ENCODE measurements at regions not wholly inside any gene's neighbourhood (a gene's known extent, or its start where the extent isn't known, plus 50 kb on each side); places are given as distances from the start of the nearest gene placed in this dataset.
"Not testable (repeated sequence)": the region's sequence is repeated elsewhere in the genome, so short reads cannot be mapped to it uniquely, and the experiment has no call there.

DNA sequence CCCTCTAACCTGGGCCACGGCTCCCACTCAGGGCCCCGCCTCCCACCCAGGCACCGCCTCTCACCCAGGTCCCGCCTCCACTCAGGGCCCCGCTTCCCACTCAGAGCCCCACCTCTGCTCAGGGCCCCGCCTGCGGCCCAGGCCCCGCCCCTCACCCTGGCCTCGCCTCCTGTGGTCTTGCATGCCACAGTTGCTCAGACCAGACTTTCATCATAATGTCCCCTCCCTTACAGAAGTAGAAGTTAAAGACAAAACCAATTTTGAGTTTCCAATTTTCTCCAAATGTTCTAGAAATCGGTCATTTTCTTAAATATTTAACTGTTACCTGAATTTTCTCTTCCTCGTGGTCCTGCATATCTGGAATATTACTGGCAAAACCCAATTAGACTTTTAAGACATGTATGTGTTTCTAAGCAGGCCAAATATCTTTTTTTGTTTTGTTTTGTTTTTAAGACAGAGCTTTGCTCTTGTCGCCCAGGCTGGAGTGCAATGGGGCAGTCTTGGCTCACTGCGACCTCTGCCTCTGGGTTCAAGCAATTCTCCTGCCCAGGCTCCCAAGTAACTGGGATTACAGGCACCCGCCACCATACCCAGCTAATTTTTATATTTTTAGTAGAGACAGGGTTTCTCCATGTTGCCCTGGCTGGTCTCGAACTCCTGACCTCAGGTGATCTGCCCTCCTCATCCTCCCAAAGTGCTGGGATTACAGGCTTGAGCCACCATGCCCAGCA lies 102.8 kb downstream of the FAM53A start (continued):
- TF ChIP-seq, protein P1, sequence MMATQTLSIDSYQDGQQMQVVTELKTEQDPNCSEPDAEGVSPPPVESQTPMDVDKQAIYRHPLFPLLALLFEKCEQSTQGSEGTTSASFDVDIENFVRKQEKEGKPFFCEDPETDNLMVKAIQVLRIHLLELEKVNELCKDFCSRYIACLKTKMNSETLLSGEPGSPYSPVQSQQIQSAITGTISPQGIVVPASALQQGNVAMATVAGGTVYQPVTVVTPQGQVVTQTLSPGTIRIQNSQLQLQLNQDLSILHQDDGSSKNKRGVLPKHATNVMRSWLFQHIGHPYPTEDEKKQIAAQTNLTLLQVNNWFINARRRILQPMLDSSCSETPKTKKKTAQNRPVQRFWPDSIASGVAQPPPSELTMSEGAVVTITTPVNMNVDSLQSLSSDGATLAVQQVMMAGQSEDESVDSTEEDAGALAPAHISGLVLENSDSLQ (IDR thresholded peaks at IDR 0.05), result peak; percentile 41
- TF ChIP-seq L3MBTL2 (IDR thresholded peaks at IDR 0.05), result peak; percentile 45; the same call in 1 of the 2 replicates
- TF ChIP-seq JUND (IDR thresholded peaks at IDR 0.05; ENCODE audit: borderline replicate concordance, low read depth, low read length), result 0 out of 2 replicates have a peak, but pooled peaks have one; percentile 9
- peak; percentile 14; the same call in 1 of the 3 replicates for TF ChIP-seq JUND (tag; IDR thresholded peaks at IDR 0.05; ENCODE audit: borderline replicate concordance, low read depth, low read length)
- TF ChIP-seq EGR1 (conservative IDR thresholded peaks at IDR 0.05), result peak; percentile 69
- TF ChIP-seq, protein P2, sequence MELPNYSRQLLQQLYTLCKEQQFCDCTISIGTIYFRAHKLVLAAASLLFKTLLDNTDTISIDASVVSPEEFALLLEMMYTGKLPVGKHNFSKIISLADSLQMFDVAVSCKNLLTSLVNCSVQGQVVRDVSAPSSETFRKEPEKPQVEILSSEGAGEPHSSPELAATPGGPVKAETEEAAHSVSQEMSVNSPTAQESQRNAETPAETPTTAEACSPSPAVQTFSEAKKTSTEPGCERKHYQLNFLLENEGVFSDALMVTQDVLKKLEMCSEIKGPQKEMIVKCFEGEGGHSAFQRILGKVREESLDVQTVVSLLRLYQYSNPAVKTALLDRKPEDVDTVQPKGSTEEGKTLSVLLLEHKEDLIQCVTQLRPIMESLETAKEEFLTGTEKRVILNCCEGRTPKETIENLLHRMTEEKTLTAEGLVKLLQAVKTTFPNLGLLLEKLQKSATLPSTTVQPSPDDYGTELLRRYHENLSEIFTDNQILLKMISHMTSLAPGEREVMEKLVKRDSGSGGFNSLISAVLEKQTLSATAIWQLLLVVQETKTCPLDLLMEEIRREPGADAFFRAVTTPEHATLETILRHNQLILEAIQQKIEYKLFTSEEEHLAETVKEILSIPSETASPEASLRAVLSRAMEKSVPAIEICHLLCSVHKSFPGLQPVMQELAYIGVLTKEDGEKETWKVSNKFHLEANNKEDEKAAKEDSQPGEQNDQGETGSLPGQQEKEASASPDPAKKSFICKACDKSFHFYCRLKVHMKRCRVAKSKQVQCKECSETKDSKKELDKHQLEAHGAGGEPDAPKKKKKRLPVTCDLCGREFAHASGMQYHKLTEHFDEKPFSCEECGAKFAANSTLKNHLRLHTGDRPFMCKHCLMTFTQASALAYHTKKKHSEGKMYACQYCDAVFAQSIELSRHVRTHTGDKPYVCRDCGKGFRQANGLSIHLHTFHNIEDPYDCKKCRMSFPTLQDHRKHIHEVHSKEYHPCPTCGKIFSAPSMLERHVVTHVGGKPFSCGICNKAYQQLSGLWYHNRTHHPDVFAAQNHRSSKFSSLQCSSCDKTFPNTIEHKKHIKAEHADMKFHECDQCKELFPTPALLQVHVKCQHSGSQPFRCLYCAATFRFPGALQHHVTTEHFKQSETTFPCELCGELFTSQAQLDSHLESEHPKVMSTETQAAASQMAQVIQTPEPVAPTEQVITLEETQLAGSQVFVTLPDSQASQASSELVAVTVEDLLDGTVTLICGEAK (IDR thresholded peaks at IDR 0.05), result peak; percentile 63
- TF ChIP-seq, protein P2 (CRISPR knock-in tag; IDR thresholded peaks at IDR 0.05), result not testable (repeated sequence)
- peak; percentile 54; the same call in 1 of the 2 replicates for TF ChIP-seq HIVEP1 (CRISPR knock-in tag; IDR thresholded peaks at IDR 0.05)
- TF ChIP-seq VEZF1 (CRISPR knock-in tag; IDR thresholded peaks at IDR 0.05), result peak; percentile 94
- peak in 1 of 2 experiments; percentile 75; a peak in 2 of 4 replicates for TF ChIP-seq MAZ (CRISPR knock-in tag; conservative IDR thresholded peaks at IDR 0.05 in 1 of 2, IDR thresholded peaks at IDR 0.05 in 1 of 2)
- TF ChIP-seq ZNF589 (CRISPR knock-in tag; IDR thresholded peaks at IDR 0.05; ENCODE audit: low read depth), result 0 out of 2 replicates have a peak, but pooled peaks have one; percentile 26
- TF ChIP-seq, protein P3, sequence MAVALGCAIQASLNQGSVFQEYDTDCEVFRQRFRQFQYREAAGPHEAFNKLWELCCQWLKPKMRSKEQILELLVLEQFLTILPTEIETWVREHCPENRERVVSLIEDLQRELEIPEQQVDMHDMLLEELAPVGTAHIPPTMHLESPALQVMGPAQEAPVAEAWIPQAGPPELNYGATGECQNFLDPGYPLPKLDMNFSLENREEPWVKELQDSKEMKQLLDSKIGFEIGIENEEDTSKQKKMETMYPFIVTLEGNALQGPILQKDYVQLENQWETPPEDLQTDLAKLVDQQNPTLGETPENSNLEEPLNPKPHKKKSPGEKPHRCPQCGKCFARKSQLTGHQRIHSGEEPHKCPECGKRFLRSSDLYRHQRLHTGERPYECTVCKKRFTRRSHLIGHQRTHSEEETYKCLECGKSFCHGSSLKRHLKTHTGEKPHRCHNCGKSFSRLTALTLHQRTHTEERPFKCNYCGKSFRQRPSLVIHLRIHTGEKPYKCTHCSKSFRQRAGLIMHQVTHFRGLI (CRISPR knock-in tag; IDR thresholded peaks at IDR 0.05), result 0 out of 2 replicates have a peak, but pooled peaks have one; percentile 15
- peak; percentile 50; the same call in 1 of the 2 replicates for TF ChIP-seq EP400 (IDR thresholded peaks at IDR 0.05)
- 0 out of 2 replicates have a peak, but pooled peaks have one; percentile 9 for TF ChIP-seq MBD2 (IDR thresholded peaks at IDR 0.05; ENCODE audit: borderline replicate concordance, low read depth)

All from K562 (cell line).